Neutrophil (primary cell): ENCODE measurements at regions not wholly inside any gene's neighbourhood (a gene's known extent, or its start where the extent isn't known, plus 50 kb on each side); places are given as distances from the start of the nearest gene placed in this dataset.

Experiments used
- H3K27ac ChIP-seq: fragments of 200-600 bp; sonication (generic); 2 replicates; pipeline ENCODE4 v1.5.1; 2016; ENCODE audit warnings: mild to moderate bottlenecking, moderate library complexity
- H3K27me3 ChIP-seq: fragments of 200-600 bp; sonication (generic); 2 replicates; pipeline ENCODE4 v1.6.0; 2016; ENCODE audit warnings: mild to moderate bottlenecking
- H3K36me3 ChIP-seq: fragments of 200-600 bp; sonication (generic); 2 replicates; pipeline ENCODE4 v1.5.1; 2017
- H3K4me1 ChIP-seq, 2 experiments: fragments of 200-600 bp in 1 of 2; sonication (generic) in 1 of 2; 1 replicate in 1 of 2; 2 replicates in 1 of 2; pipeline versions ENCODE4 v1.5.1 to v1.6.1; 2013 to 2016; ENCODE audit warnings: low read depth in 1 of 2, low read length in 1 of 2, mild to moderate bottlenecking in 1 of 2, moderate library complexity in 1 of 2; ENCODE audit not compliant: control insufficient read depth in 1 of 2, insufficient read depth in 1 of 2
- H3K4me3 ChIP-seq, 2 experiments: fragments of 200-600 bp in 1 of 2; sonication (generic) in 1 of 2; 1 replicate in 1 of 2; 2 replicates in 1 of 2; pipeline ENCODE4 v1.5.1; 2013 to 2016; ENCODE audit warnings: low read depth in 1 of 2, low read length in 1 of 2, mild to moderate bottlenecking in 1 of 2, moderate library complexity in 1 of 2
- H3K9me3 ChIP-seq: fragments of 200-600 bp; sonication (generic); 2 replicates; pipeline ENCODE4 v1.5.1; 2016
- CTCF ChIP-seq: fragments of 200-600 bp; sonication (generic); IDR thresholded peaks from 2 replicates; pipeline ENCODE4 v1.5.1; 2016; ENCODE audit warnings: antibody characterized with exemption

GRCh38 chr11:29782447-29782846 lies 234.4 kb downstream of the KCNA4 start:
- no peaks in the 10 kb centered on the region for H3K9me3 ChIP-seq
- H3K4me1 ChIP-seq: no peaks in the 10 kb centered on the region
- no peak overlapping the region for H3K4me3 ChIP-seq
- no peaks in the 10 kb centered on the region for H3K27me3 ChIP-seq
- H3K36me3 ChIP-seq: no peaks in the 10 kb centered on the region
- no peak overlapping the region for H3K27ac ChIP-seq
- TF ChIP-seq CTCF: no peak

GRCh38 chr11:29781268-29781667 lies 235.6 kb downstream of the KCNA4 start:
- no peaks in the 10 kb centered on the region for H3K9me3 ChIP-seq
- H3K27me3 ChIP-seq: no peaks in the 10 kb centered on the region
- H3K27ac ChIP-seq: no peak overlapping the region
- H3K4me1 ChIP-seq: no peaks in the 10 kb centered on the region
- no peak for TF ChIP-seq CTCF
- no peaks in the 10 kb centered on the region for H3K36me3 ChIP-seq
- no peak overlapping the region for H3K4me3 ChIP-seq

- TF ChIP-seq CTCF: no peak
- H3K4me3 ChIP-seq: no peak overlapping the region
- H3K27ac ChIP-seq: no peak overlapping the region
Measured at GRCh38 chr11:29780756-29781155, 236.1 kb downstream of the KCNA4 start.

GRCh38 chr11:29773656-29774264 lies 243.1 kb downstream of the KCNA4 start:
- Histone ChIP-seq H3K4me1 (no peaks in the 10 kb centered on the region), H3K9me3 (no peaks in the 10 kb centered on the region), H3K27me3 (no peaks in the 10 kb centered on the region), H3K4me3 (no peak overlapping the region), H3K36me3 (no peaks in the 10 kb centered on the region), H3K27ac (no peak overlapping the region)
- no peak for TF ChIP-seq CTCF

More at GRCh38 chr11:29780756-29781155, 236.1 kb downstream of the KCNA4 start:
- Histone ChIP-seq H3K4me1 (no peaks in the 10 kb centered on the region), H3K9me3 (no peaks in the 10 kb centered on the region), H3K36me3 (no peaks in the 10 kb centered on the region), H3K27me3 (no peaks in the 10 kb centered on the region)

- TF ChIP-seq CTCF: no peak
- Histone ChIP-seq H3K27me3 (no peaks in the 10 kb centered on the region), H3K4me3 (no peak overlapping the region), H3K9me3 (no peaks in the 10 kb centered on the region), H3K27ac (no peak overlapping the region), H3K4me1 (no peaks in the 10 kb centered on the region), H3K36me3 (no peaks in the 10 kb centered on the region)
Measured at GRCh38 chr11:29756871-29757270, 260.0 kb downstream of the KCNA4 start.
